ENCODE measurements at regions not wholly inside any gene's neighbourhood (a gene's known extent, or its start where the extent isn't known, plus 50 kb on each side); places are given as distances from the start of the nearest gene placed in this dataset.

GRCh38 chr5:57834829-57835608, 352.4 kb upstream of the ACTBL2 start:
- Histone ChIP-seq H3K4me3 (ENCODE audit: low read depth in 1 of 2, low read length in 2 of 2) (no peak overlapping the region), H3K36me3 (ENCODE audit: insufficient read depth, low read length) (no peaks in the 10 kb centered on the region), H2AFZ (ENCODE audit: low read depth, low read length) (no peak overlapping the region), H3K79me2 (ENCODE audit: insufficient read depth, low read length) (no peaks in the 10 kb centered on the region), H3K27ac (ENCODE audit: low read length) (no peak overlapping the region), H3K9me3 (ENCODE audit: insufficient read depth, low read length, severe bottlenecking) (no peaks in the 10 kb centered on the region), H3K9ac (ENCODE audit: low read depth, low read length) (no peak overlapping the region), H3K27me3 (ENCODE audit: insufficient read depth, low read length, poor library complexity) (no peaks in the 10 kb centered on the region), H3K4me2 (ENCODE audit: insufficient read depth, low read length) (no peak overlapping the region), H3K4me1 (ENCODE audit: insufficient read depth, low read length) (no peaks in the 10 kb centered on the region), H4K20me1 (ENCODE audit: insufficient read depth, low read length) (no peaks in the 10 kb centered on the region)
- TF ChIP-seq CTCF (IDR thresholded peaks at IDR 0.05; ENCODE audit: borderline replicate concordance, extremely low read depth, low read length, poor library complexity, severe bottlenecking) (no peak), EZH2 (IDR thresholded peaks at IDR 0.05; ENCODE audit: borderline replicate concordance, low read depth, low read length, severe bottlenecking) (no peak)
- ATAC-seq (ENCODE audit: insufficient read depth, low read depth) (no peak), DNase-seq (no peak)

GRCh38 chr5:57833489-57833888, 350.9 kb upstream of the ACTBL2 start:
- Histone ChIP-seq H2AFZ (ENCODE audit: low read depth, low read length) (no peak overlapping the region), H4K20me1 (ENCODE audit: insufficient read depth, low read length) (no peaks in the 10 kb centered on the region), H3K27ac (ENCODE audit: low read length) (no peak overlapping the region), H3K9ac (ENCODE audit: low read depth, low read length) (no peak overlapping the region), H3K79me2 (ENCODE audit: insufficient read depth, low read length) (no peaks in the 10 kb centered on the region), H3K4me2 (ENCODE audit: insufficient read depth, low read length) (no peak overlapping the region), H3K36me3 (ENCODE audit: insufficient read depth, low read length) (no peaks in the 10 kb centered on the region), H3K27me3 (ENCODE audit: insufficient read depth, low read length, poor library complexity) (no peaks in the 10 kb centered on the region), H3K4me1 (ENCODE audit: insufficient read depth, low read length) (no peaks in the 10 kb centered on the region), H3K4me3 (ENCODE audit: low read depth in 1 of 2, low read length in 2 of 2) (no peak overlapping the region), H3K9me3 (ENCODE audit: insufficient read depth, low read length, severe bottlenecking) (no peaks in the 10 kb centered on the region)
- ATAC-seq (ENCODE audit: insufficient read depth, low read depth) = no peak
- no peak for TF ChIP-seq EZH2 (IDR thresholded peaks at IDR 0.05; ENCODE audit: borderline replicate concordance, low read depth, low read length, severe bottlenecking)
- no peak for TF ChIP-seq CTCF (IDR thresholded peaks at IDR 0.05; ENCODE audit: borderline replicate concordance, extremely low read depth, low read length, poor library complexity, severe bottlenecking)
- DNase-seq = no peak

GRCh38 chr5:57832875-57833274, 350.3 kb upstream of the ACTBL2 start:
- H3K4me3 ChIP-seq (ENCODE audit: low read depth in 1 of 2, low read length in 2 of 2) = no peak overlapping the region
- no peak overlapping the region for H3K4me2 ChIP-seq (ENCODE audit: insufficient read depth, low read length)
- no peaks in the 10 kb centered on the region for H3K36me3 ChIP-seq (ENCODE audit: insufficient read depth, low read length)
- DNase-seq = no peak
- H3K27me3 ChIP-seq (ENCODE audit: insufficient read depth, low read length, poor library complexity) = no peaks in the 10 kb centered on the region
- H3K9me3 ChIP-seq (ENCODE audit: insufficient read depth, low read length, severe bottlenecking) = no peaks in the 10 kb centered on the region
- H2AFZ ChIP-seq (ENCODE audit: low read depth, low read length) = no peak overlapping the region
- TF ChIP-seq CTCF (IDR thresholded peaks at IDR 0.05; ENCODE audit: borderline replicate concordance, extremely low read depth, low read length, poor library complexity, severe bottlenecking) (no peak), EZH2 (IDR thresholded peaks at IDR 0.05; ENCODE audit: borderline replicate concordance, low read depth, low read length, severe bottlenecking) (no peak)
- ATAC-seq (ENCODE audit: insufficient read depth, low read depth) = no peak
- H4K20me1 ChIP-seq (ENCODE audit: insufficient read depth, low read length) = no peaks in the 10 kb centered on the region
- H3K27ac ChIP-seq (ENCODE audit: low read length) = no peak overlapping the region
- no peak overlapping the region for H3K9ac ChIP-seq (ENCODE audit: low read depth, low read length)
- no peaks in the 10 kb centered on the region for H3K4me1 ChIP-seq (ENCODE audit: insufficient read depth, low read length)
- H3K79me2 ChIP-seq (ENCODE audit: insufficient read depth, low read length) = no peaks in the 10 kb centered on the region
